GM12878 (cell line): ENCODE measurements at regions not wholly inside any gene's neighbourhood (a gene's known extent, or its start where the extent isn't known, plus 50 kb on each side); places are given as distances from the start of the nearest gene placed in this dataset.

Experiments used
- ATAC-seq: fragments of 200-7000 bp; cut with Tn5 transposase; 3 replicates; pipeline ENCODE4 v1.9.1; 2020; ENCODE audit warnings: mild to moderate bottlenecking, moderate library complexity
- BruUV-seq: library from RNA; stranded (reverse); fragments of 400-500 nt; replicated peaks from 2 replicates; lab custom pipeline; 2021; lab: Mats Ljungman, UMichigan
- CTCF ChIA-PET: fragments of 300-600 bp; sonication (Branson Sonifier 250); formaldehyde crosslinking; extraction: SDS; loops from one replicate; lab custom pipeline; 2021; ENCODE audit warnings: inconsistent platforms; lab: Yijun Ruan, JAX
- POLR2A ChIA-PET: fragments of 350-600 bp; formaldehyde crosslinking; extraction: SDS; loops from one replicate; lab custom pipeline; 2021; ENCODE audit warnings: inconsistent platforms; lab: Charles Lee
- RAD21 ChIA-PET: fragments of 300-600 bp; sonication (Branson Sonifier 250); formaldehyde crosslinking; loops from one replicate; lab custom pipeline; 2023; ENCODE audit warnings: antibody characterized with exemption; ENCODE audit not compliant: unreplicated experiment; lab: Charles Lee
- SMC1A ChIA-PET: fragments of 300-600 bp; sonication (Branson Sonifier 250); formaldehyde crosslinking; loops from one replicate; lab custom pipeline; 2023; ENCODE audit not compliant: unreplicated experiment, uncharacterized antibody; lab: Charles Lee
- DNase-seq: peaks from one replicate; pipeline ENCODE4 v3.0.0-alpha.2; 2011; ENCODE audit warnings: low read depth, low spot score
- FAIRE-seq: peaks from 3 replicates; lab custom pipeline; 2011; peaks lifted over from hg19 to GRCh38; lab: Jason Lieb, UNC
- H2AFZ ChIP-seq: 2 replicates; pipeline ENCODE4 v1.6.0; 2011; ENCODE audit warnings: low read depth, low read length, control low read depth; ENCODE audit not compliant: control insufficient read depth
- H3K27ac ChIP-seq: 2 replicates; pipeline ENCODE4 v1.5.1; 2011; ENCODE audit warnings: control low read depth; ENCODE audit not compliant: control insufficient read depth, insufficient read depth
- H3K27me3 ChIP-seq, 2 experiments: replicated peaks in 1 of 2; 2 replicates each; pipeline versions ENCODE4 v1.6.0 to v1.6.1; 2011; ENCODE audit warnings: low read length in 1 of 2; ENCODE audit not compliant: control insufficient read depth in 2 of 2, insufficient read depth in 2 of 2
- H3K36me3 ChIP-seq, 2 experiments: 2 replicates each; pipeline ENCODE4 v1.5.1; 2011; ENCODE audit warnings: low read length in 1 of 2; ENCODE audit not compliant: control insufficient read depth in 2 of 2, insufficient read depth in 2 of 2
- H3K4me1 ChIP-seq: 2 replicates; pipeline ENCODE4 v1.6.1; 2011; ENCODE audit warnings: mild to moderate bottlenecking, low read length, moderate library complexity, mixed read lengths; ENCODE audit not compliant: control insufficient read depth, insufficient read depth
- H3K4me2 ChIP-seq: 2 replicates; pipeline ENCODE4 v1.6.0; 2011; ENCODE audit warnings: control low read depth; ENCODE audit not compliant: control insufficient read depth, insufficient read depth
- H3K4me3 ChIP-seq: fragments of 200-600 bp; sonication (generic); 2 replicates; pipeline ENCODE4 v1.5.1; 2016
- H3K79me2 ChIP-seq: 2 replicates; pipeline ENCODE4 v1.6.0; 2011; ENCODE audit warnings: low read length; ENCODE audit not compliant: control insufficient read depth, insufficient read depth
- H3K9ac ChIP-seq: 2 replicates; pipeline ENCODE4 v1.8.0; 2011; ENCODE audit warnings: low read length, control low read depth, mixed read lengths; ENCODE audit not compliant: control insufficient read depth, insufficient read depth
- H3K9me3 ChIP-seq: replicated peaks from 3 replicates; pipeline ENCODE4 v1.5.1; 2011; ENCODE audit warnings: mild to moderate bottlenecking, low read length; ENCODE audit not compliant: control insufficient read depth, insufficient read depth
- H4K20me1 ChIP-seq: 2 replicates; pipeline ENCODE4 v1.6.0; 2011; ENCODE audit not compliant: control insufficient read depth, insufficient read depth
- ATF7 ChIP-seq: fragments of 450-650 bp; IDR thresholded peaks from 2 replicates; pipeline ENCODE4 v1.6.1; 2016; ENCODE audit warnings: low read depth, mild to moderate bottlenecking
- EP300 ChIP-seq, 2 experiments: fragments of 150-350 bp in 1 of 2; IDR thresholded peaks; 2 replicates each; pipeline ENCODE4 v1.6.1; 2011 to 2012; ENCODE audit warnings: low read depth in 2 of 2, low read length in 2 of 2, borderline replicate concordance in 1 of 2, improper control_type of control experiment in 1 of 2, inconsistent platforms in 1 of 2; ENCODE audit not compliant: control insufficient read depth in 1 of 2
- JUNB ChIP-seq: IDR thresholded peaks from 2 replicates; pipeline ENCODE4 v1.6.1; 2016; ENCODE audit warnings: antibody characterized with exemption, mild to moderate bottlenecking
- NBN ChIP-seq: fragments of 450-650 bp; IDR thresholded peaks from 2 replicates; pipeline ENCODE4 v1.6.1; 2016
- NFIC ChIP-seq: IDR thresholded peaks from 2 replicates; pipeline ENCODE4 v1.6.1; 2012; ENCODE audit warnings: low read depth, mild to moderate bottlenecking, inconsistent platforms, low read length, moderate library complexity
- RUNX3 ChIP-seq: IDR thresholded peaks from 2 replicates; pipeline ENCODE4 v1.6.1; 2012; ENCODE audit warnings: low read length, inconsistent platforms
- WGBS: methylation state at CpG from one replicate; pipeline ENCODE4 v1.1.6; 2016; ENCODE audit warnings: low lambda C conversion rate; ENCODE audit not compliant: insufficient replicate concordance, insufficient coverage; ENCODE audit errors: missing lambda C conversion rate; 5-methylcytosine and 5-hydroxymethylcytosine counted together
- in situ Hi-C: fragments of 300-500 bp; cut with MboI; formaldehyde crosslinking; loops from 9 replicates; pipeline ENCODE4 v1.14.3; 2018; ENCODE audit warnings: mixed read lengths
- intact Hi-C: fragments of 100-400 bp; cut with micrococcal nuclease; formaldehyde crosslinking; loops from one replicate; pipeline ENCODE4 v1.14.2; 2022; ENCODE audit not compliant: unreplicated experiment
- TF ChIP-seq, protein P1 (sequence below): fragments of 450-650 bp; IDR thresholded peaks from 2 replicates; pipeline ENCODE4 v1.6.1; 2017; ENCODE audit warnings: low read depth, mild to moderate bottlenecking, moderate library complexity
- TF ChIP-seq, protein P2 (sequence below): IDR thresholded peaks from 2 replicates; pipeline ENCODE4 v1.6.1; 2011; ENCODE audit warnings: low read depth, mild to moderate bottlenecking, low read length, moderate library complexity, borderline replicate concordance; ENCODE audit errors: extremely low read depth
- TF ChIP-seq, protein P3 (sequence below): fragments of 450-650 bp; IDR thresholded peaks from 2 replicates; pipeline ENCODE4 v1.6.1; 2016; ENCODE audit warnings: mild to moderate bottlenecking

DNA sequence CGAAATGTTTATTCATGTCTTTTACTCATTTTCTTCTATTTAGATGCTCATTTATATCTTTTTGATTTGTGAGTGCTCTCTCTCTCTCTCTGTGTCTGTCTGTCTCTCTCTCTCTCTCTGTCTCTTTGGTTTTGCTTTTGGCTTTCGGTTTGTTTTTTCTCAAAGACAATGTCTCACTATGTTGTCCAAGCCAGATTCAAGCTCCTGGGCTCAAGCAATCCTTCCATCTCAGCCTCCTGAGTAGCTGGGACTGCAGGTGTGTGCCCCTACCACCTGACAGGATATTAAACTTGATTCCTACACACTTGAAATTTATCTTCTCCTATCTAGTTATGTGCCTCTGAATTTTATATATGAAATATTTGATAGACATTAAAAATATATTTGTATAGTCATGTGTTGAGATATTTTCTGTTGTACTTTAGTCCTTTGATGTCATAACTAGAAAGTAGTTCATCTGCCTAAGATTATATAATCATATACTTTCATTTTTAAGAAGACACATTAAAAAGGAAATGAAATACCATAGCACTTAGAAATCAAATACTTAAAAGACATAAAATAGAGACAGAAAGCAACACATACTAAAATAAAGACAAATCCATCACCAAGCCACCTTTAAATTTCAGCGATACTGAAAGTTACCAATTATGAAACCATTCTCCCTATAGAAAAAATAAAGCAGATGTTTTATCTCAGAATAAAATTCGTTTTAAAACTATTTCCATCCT is 68.1 kb upstream of the SFMBT2 start:
- H3K27ac ChIP-seq = peak overlapping the region; percentile 79
- TF ChIP-seq NFIC = peak; percentile 57
- TF ChIP-seq, protein P1, sequence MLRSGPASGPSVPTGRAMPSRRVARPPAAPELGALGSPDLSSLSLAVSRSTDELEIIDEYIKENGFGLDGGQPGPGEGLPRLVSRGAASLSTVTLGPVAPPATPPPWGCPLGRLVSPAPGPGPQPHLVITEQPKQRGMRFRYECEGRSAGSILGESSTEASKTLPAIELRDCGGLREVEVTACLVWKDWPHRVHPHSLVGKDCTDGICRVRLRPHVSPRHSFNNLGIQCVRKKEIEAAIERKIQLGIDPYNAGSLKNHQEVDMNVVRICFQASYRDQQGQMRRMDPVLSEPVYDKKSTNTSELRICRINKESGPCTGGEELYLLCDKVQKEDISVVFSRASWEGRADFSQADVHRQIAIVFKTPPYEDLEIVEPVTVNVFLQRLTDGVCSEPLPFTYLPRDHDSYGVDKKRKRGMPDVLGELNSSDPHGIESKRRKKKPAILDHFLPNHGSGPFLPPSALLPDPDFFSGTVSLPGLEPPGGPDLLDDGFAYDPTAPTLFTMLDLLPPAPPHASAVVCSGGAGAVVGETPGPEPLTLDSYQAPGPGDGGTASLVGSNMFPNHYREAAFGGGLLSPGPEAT = peak; percentile 10; the same call in 1 of the 2 replicates
- peak; percentile 51; the same call in 1 of the 2 replicates for TF ChIP-seq ATF7
- TF ChIP-seq, protein P2, sequence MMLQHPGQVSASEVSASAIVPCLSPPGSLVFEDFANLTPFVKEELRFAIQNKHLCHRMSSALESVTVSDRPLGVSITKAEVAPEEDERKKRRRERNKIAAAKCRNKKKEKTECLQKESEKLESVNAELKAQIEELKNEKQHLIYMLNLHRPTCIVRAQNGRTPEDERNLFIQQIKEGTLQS = no peak
- peak; percentile 42 for TF ChIP-seq RUNX3
- TF ChIP-seq EP300 (IDR thresholded peaks at IDR 0.05; ENCODE audit: borderline replicate concordance in 1 of 2, control insufficient read depth in 1 of 2, low read depth in 2 of 2, low read length in 2 of 2) = no peak
- TF ChIP-seq NBN = 0 out of 2 replicates have a peak, but pooled peaks have one; percentile 22
- TF ChIP-seq, protein P3, sequence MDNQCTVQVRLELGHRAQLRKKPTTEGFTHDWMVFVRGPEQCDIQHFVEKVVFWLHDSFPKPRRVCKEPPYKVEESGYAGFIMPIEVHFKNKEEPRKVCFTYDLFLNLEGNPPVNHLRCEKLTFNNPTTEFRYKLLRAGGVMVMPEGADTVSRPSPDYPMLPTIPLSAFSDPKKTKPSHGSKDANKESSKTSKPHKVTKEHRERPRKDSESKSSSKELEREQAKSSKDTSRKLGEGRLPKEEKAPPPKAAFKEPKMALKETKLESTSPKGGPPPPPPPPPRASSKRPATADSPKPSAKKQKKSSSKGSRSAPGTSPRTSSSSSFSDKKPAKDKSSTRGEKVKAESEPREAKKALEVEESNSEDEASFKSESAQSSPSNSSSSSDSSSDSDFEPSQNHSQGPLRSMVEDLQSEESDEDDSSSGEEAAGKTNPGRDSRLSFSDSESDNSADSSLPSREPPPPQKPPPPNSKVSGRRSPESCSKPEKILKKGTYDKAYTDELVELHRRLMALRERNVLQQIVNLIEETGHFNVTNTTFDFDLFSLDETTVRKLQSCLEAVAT = 0 out of 2 replicates have a peak, but pooled peaks have one; percentile 14
- peak; percentile 7; the same call in 1 of the 2 replicates for TF ChIP-seq JUNB
- BruUV-seq = no TSS peak
- H2AFZ ChIP-seq = no peak overlapping the region
- ChIA-PET SMC1A (interaction anchor here (1.0 to 2.9 kb wide), 6 partner anchors 14 to 57 kb away, joined by 3 to 9 read pairs (median 4); no protein-coding TSS in a partner anchor), RAD21 (no interaction called here), CTCF (interaction anchor here (0.6 to 3.7 kb wide), 2 partner anchors 37 to 47 kb away, joined by 3 to 14 read pairs; no protein-coding TSS in a partner anchor), POLR2A (no interaction called here)
- no peak for FAIRE-seq
- in situ Hi-C loops (no loop called here), intact Hi-C loops (loop anchor here (10.0 kb wide), 1 partner anchor 1204 kb away; no protein-coding TSS in a partner anchor)
- no peaks in the 10 kb centered on the region for H3K79me2 ChIP-seq
- H3K9ac ChIP-seq = peak overlapping the region; percentile 10; the same call in 1 of the 2 replicates
- ATAC-seq = peak; percentile 40
- no peaks in the 10 kb centered on the region for H4K20me1 ChIP-seq
- WGBS = 9% methylated on average over 4 of the region's 4 CpGs
- DNase-seq = no peak
- peak overlapping the region; percentile 12 for H3K4me3 ChIP-seq
- H3K9me3 ChIP-seq = peaks cover 7% of the 10 kb centered on the region; the same call in 2 of the 3 replicates
- H3K4me1 ChIP-seq = peaks cover 78% of the 10 kb centered on the region
- no peaks in the 10 kb centered on the region for H3K36me3 ChIP-seq
- no peaks in the 10 kb centered on the region for H3K27me3 ChIP-seq
- H3K4me2 ChIP-seq = peak overlapping the region; percentile 51
